Astrocyte (in vitro differentiated cells and primary cell): ENCODE measurements at regions not wholly inside any gene's neighbourhood (a gene's known extent, or its start where the extent isn't known, plus 50 kb on each side); places are given as distances from the start of the nearest gene placed in this dataset.

ENCODE experiments used
- DNase-seq: peaks from one replicate; pipeline ENCODE4 v3.0.0-alpha.2; 2010; ENCODE audit warnings: low read depth
- FAIRE-seq: peaks from 2 replicates; lab custom pipeline; 2011; peaks lifted over from hg19 to GRCh38; lab: Jason Lieb, UNC
- H2AFZ ChIP-seq: 2 replicates; pipeline ENCODE4 v1.6.0; 2012; ENCODE audit warnings: low read depth, low read length, inconsistent platforms
- H3K27ac ChIP-seq: 2 replicates; pipeline ENCODE4 v1.5.1; 2011; ENCODE audit warnings: low read depth, low read length, inconsistent platforms
- H3K27me3 ChIP-seq: 2 replicates; pipeline ENCODE4 v1.6.0; 2011; ENCODE audit warnings: low read length, inconsistent platforms; ENCODE audit not compliant: insufficient read depth
- H3K36me3 ChIP-seq: 2 replicates; pipeline ENCODE4 v1.5.1; 2011; ENCODE audit warnings: low read length, inconsistent platforms; ENCODE audit not compliant: insufficient read depth
- H3K4me1 ChIP-seq: 2 replicates; pipeline ENCODE4 v1.5.1; 2011; ENCODE audit warnings: low read length, inconsistent platforms; ENCODE audit not compliant: insufficient read depth
- H3K4me2 ChIP-seq: 2 replicates; pipeline ENCODE4 v1.6.0; 2012; ENCODE audit warnings: low read length, inconsistent platforms
- H3K4me3 ChIP-seq: 2 replicates; pipeline ENCODE4 v1.5.1; 2011; ENCODE audit warnings: low read depth, mild to moderate bottlenecking, low read length, inconsistent platforms; ENCODE audit not compliant: insufficient read depth
- H3K79me2 ChIP-seq: 2 replicates; pipeline ENCODE4 v1.6.0; 2012; ENCODE audit warnings: mild to moderate bottlenecking, low read length, inconsistent platforms; ENCODE audit not compliant: insufficient read depth
- H3K9ac ChIP-seq: 2 replicates; pipeline ENCODE4 v1.6.0; 2012; ENCODE audit warnings: mild to moderate bottlenecking, low read length, inconsistent platforms
- H3K9me3 ChIP-seq: 2 replicates; pipeline ENCODE4 v1.5.1; 2012; ENCODE audit warnings: low read depth, mild to moderate bottlenecking, low read length, inconsistent platforms; ENCODE audit not compliant: insufficient read depth
- H4K20me1 ChIP-seq: 2 replicates; pipeline ENCODE4 v1.6.0; 2012; ENCODE audit warnings: low read length, inconsistent platforms; ENCODE audit not compliant: insufficient read depth
- H3K27ac Mint-ChIP-seq: one replicate; pipeline ENCODE4 v1.8.0; 2021; ENCODE audit warnings: mild to moderate bottlenecking, mixed read lengths; ENCODE audit not compliant: unreplicated experiment
- H3K27me3 Mint-ChIP-seq: one replicate; pipeline ENCODE4 v1.8.0; 2021; ENCODE audit warnings: low read depth, mixed read lengths; ENCODE audit not compliant: unreplicated experiment
- H3K36me3 Mint-ChIP-seq: one replicate; pipeline ENCODE4 v1.8.0; 2021; ENCODE audit warnings: low read depth, mixed read lengths; ENCODE audit not compliant: unreplicated experiment
- H3K4me1 Mint-ChIP-seq: one replicate; pipeline ENCODE4 v1.8.0; 2021; ENCODE audit warnings: low read depth, mixed read lengths; ENCODE audit not compliant: unreplicated experiment
- H3K4me3 Mint-ChIP-seq: one replicate; pipeline ENCODE4 v1.8.0; 2021; ENCODE audit warnings: mild to moderate bottlenecking, moderate library complexity, mixed read lengths; ENCODE audit not compliant: unreplicated experiment
- H3K9me3 Mint-ChIP-seq: one replicate; pipeline ENCODE4 v1.8.0; 2021; ENCODE audit warnings: mild to moderate bottlenecking, mixed read lengths; ENCODE audit not compliant: unreplicated experiment
- EZH2 ChIP-seq: IDR thresholded peaks from 2 replicates; pipeline ENCODE4 v1.6.1; 2012; ENCODE audit warnings: mild to moderate bottlenecking, low read length, inconsistent platforms; ENCODE audit not compliant: insufficient read depth
- TF ChIP-seq, protein P1 (sequence below): IDR thresholded peaks from 2 replicates; pipeline ENCODE4 v1.5.1; 2011; ENCODE audit warnings: low read depth, mild to moderate bottlenecking, inconsistent platforms, low read length, moderate library complexity; ENCODE audit not compliant: insufficient read depth

DNA sequence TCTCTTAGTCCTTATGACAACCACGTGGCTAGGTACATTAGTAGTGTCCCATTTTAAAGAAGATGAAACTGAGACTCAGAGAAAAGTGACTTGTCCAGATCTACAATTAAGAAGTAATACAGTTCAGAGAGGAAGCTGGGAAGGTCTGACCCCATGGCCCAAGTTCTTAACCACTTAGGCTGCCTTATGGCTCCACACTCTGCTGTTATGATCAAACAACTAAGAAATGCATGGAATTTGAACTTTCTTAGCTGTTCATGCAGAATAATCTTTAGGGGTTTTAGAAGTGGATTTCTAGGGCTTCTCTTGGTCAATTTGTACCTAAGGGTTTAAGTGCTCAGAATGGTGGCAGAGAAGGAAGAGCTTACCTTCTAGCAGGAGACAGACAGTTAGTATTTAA is 128.0 kb upstream of the MSX2 start:
- H3K27me3 ChIP-seq: no peaks in the 10 kb centered on the region
- H3K27ac ChIP-seq: no peak overlapping the region
- no peak overlapping the region for H2AFZ ChIP-seq
- TF ChIP-seq, protein P1, sequence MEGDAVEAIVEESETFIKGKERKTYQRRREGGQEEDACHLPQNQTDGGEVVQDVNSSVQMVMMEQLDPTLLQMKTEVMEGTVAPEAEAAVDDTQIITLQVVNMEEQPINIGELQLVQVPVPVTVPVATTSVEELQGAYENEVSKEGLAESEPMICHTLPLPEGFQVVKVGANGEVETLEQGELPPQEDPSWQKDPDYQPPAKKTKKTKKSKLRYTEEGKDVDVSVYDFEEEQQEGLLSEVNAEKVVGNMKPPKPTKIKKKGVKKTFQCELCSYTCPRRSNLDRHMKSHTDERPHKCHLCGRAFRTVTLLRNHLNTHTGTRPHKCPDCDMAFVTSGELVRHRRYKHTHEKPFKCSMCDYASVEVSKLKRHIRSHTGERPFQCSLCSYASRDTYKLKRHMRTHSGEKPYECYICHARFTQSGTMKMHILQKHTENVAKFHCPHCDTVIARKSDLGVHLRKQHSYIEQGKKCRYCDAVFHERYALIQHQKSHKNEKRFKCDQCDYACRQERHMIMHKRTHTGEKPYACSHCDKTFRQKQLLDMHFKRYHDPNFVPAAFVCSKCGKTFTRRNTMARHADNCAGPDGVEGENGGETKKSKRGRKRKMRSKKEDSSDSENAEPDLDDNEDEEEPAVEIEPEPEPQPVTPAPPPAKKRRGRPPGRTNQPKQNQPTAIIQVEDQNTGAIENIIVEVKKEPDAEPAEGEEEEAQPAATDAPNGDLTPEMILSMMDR: no peak
- TF ChIP-seq EZH2: no peak
- H3K79me2 ChIP-seq: no peaks in the 10 kb centered on the region
- H3K4me1 ChIP-seq: peaks cover 8% of the 10 kb centered on the region
- Mint-ChIP-seq H3K27me3 (peaks cover 7% of the 10 kb centered on the region), H3K36me3 (no peaks in the 10 kb centered on the region), H3K9me3 (peaks cover 2% of the 10 kb centered on the region), H3K4me3 (no peak overlapping the region), H3K27ac (no peak overlapping the region), H3K4me1 (peaks cover 13% of the 10 kb centered on the region)
- no peak overlapping the region for H3K4me3 ChIP-seq
- H3K9ac ChIP-seq: no peak overlapping the region
- no peaks in the 10 kb centered on the region for H3K36me3 ChIP-seq
- H3K4me2 ChIP-seq: peak overlapping the region; percentile 47
- DNase-seq: peak; percentile 67
- FAIRE-seq: no peak
- no peaks in the 10 kb centered on the region for H3K9me3 ChIP-seq
- H4K20me1 ChIP-seq: no peaks in the 10 kb centered on the region

DNA sequence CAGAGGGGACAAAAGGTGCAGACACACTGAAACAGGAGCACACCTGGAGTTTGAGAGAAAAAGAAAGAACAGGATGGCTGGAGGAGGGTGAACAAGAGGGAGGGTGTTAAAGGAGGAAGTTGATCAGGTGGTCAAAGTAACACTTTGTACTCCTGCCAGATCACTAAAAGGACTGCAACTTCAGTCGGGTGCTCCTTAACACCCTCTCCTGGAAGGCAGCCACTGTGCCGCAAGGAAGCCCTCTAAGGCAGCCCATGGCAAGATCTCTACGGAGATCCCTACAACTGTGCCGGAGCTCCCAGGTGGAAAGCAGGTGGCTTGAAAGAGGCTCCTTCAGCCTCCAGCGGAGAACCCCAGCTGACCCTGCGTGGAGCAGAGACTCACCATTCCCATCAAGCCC is 124.4 kb upstream of the MSX2 start:
- Mint-ChIP-seq H3K27me3 (peaks cover 6% of the 10 kb centered on the region), H3K9me3 (no peaks in the 10 kb centered on the region), H3K4me1 (peaks cover 12% of the 10 kb centered on the region), H3K27ac (no peak overlapping the region), H3K4me3 (no peak overlapping the region), H3K36me3 (no peaks in the 10 kb centered on the region)
- no peaks in the 10 kb centered on the region for H3K9me3 ChIP-seq
- no peaks in the 10 kb centered on the region for H3K36me3 ChIP-seq
- no peak overlapping the region for H3K9ac ChIP-seq
- H3K4me2 ChIP-seq: no peak overlapping the region
- no peak overlapping the region for H2AFZ ChIP-seq
- peaks cover 8% of the 10 kb centered on the region for H3K4me1 ChIP-seq
- no peaks in the 10 kb centered on the region for H3K27me3 ChIP-seq
- FAIRE-seq (no peak), DNase-seq (no peak)
- H3K79me2 ChIP-seq: no peaks in the 10 kb centered on the region
- no peak overlapping the region for H3K27ac ChIP-seq
- H3K4me3 ChIP-seq: no peak overlapping the region
- H4K20me1 ChIP-seq: no peaks in the 10 kb centered on the region
- no peak for TF ChIP-seq EZH2
- TF ChIP-seq, protein P1: no peak

DNA sequence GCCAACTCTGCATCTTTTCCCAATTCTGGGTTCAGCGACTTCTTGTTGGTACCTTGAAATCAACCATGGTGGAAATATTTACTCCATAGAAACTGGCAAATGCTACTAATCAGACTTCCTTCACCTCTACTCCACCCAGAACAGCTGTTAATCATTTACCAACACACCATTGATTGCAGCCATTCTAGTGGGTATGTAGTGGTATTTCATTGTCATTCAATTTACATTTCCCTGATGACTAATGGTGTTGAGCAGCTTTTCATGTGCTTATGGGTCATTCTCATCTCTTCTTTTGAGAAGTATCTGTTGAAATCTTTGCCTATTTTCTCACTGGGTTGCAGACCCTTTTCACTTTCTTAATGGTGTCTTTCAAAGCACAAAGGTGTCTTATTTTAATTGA is 122.4 kb upstream of the MSX2 start:
- no peaks in the 10 kb centered on the region for H3K9me3 ChIP-seq
- H2AFZ ChIP-seq: no peak overlapping the region
- no peaks in the 10 kb centered on the region for H3K36me3 ChIP-seq
- Mint-ChIP-seq H3K27me3 (peaks cover 6% of the 10 kb centered on the region), H3K9me3 (no peaks in the 10 kb centered on the region), H3K27ac (no peak overlapping the region), H3K36me3 (no peaks in the 10 kb centered on the region), H3K4me1 (peaks cover 10% of the 10 kb centered on the region), H3K4me3 (no peak overlapping the region)
- no peaks in the 10 kb centered on the region for H4K20me1 ChIP-seq
- H3K4me1 ChIP-seq: peaks cover under 1% of the 10 kb centered on the region
- H3K27ac ChIP-seq: no peak overlapping the region
- no peaks in the 10 kb centered on the region for H3K27me3 ChIP-seq
- H3K79me2 ChIP-seq: no peaks in the 10 kb centered on the region
- H3K4me3 ChIP-seq: no peak overlapping the region
- no peak for TF ChIP-seq EZH2
- TF ChIP-seq, protein P1: no peak
- H3K4me2 ChIP-seq: no peak overlapping the region
- DNase-seq: peak; percentile 20
- FAIRE-seq: no peak
- no peak overlapping the region for H3K9ac ChIP-seq
